Posterior vena cava (tissue), 2 donors: ENCODE measurements at regions not wholly inside any gene's neighbourhood (a gene's known extent, or its start where the extent isn't known, plus 50 kb on each side); places are given as distances from the start of the nearest gene placed in this dataset.

ENCODE experiments used
- DNase-seq: peaks from one replicate; pipeline ENCODE4 v3.0.0-alpha.2; 2020; ENCODE audit warnings: low spot score
- intact Hi-C, 2 donors: fragments of 100-400 bp; cut with DNase I; formaldehyde crosslinking; loops; one replicate each; pipeline versions ENCODE4 v1.14.1 to v1.14.2; 2022 to 2023
- donor health status: DM: yes; HTN: yes; CAD: no.
- donor health status: DM: yes; HTN: yes; CAD: no.

DNA sequence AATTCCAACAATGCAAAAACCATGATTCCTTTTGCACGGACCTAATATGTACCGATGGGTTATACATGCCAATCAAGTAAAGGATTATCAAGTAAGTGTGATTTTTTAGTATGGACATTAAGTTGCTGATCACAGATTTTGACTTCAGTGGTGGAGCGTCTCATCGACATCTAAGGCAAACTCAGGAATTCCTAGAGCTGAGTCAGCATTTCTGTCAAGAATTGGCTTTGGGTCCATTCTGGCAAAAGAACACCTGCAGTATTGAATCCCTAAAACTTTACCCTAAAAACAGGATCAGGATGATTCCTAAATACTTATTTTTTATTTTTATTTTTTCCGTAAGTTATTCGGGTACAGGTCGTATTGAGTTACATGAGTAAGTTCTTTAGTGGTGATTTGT is 83.6 kb downstream of the HPGD start:
- no peak for DNase-seq
- intact Hi-C loops, result no loop called here

DNA sequence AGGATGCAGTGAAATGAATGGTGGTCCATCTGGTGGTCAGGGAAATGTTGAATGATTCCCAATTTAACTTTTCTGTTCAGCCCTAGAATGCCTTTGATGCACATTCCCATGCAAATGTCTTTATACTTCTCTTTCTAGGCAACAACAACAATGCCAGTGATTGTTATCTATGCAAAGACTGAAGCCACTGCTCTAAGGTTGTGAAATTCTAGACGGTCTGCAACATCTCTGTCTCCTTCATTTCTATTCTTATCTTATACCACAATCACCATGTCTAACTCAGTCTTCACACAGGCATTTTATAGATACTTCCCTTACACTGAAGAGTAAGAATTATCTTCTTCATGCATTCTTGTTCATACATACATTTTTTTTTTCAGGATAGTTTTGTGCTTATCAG is 84.5 kb downstream of the HPGD start:
- no peak for DNase-seq
- intact Hi-C loops, result no loop called here

DNA sequence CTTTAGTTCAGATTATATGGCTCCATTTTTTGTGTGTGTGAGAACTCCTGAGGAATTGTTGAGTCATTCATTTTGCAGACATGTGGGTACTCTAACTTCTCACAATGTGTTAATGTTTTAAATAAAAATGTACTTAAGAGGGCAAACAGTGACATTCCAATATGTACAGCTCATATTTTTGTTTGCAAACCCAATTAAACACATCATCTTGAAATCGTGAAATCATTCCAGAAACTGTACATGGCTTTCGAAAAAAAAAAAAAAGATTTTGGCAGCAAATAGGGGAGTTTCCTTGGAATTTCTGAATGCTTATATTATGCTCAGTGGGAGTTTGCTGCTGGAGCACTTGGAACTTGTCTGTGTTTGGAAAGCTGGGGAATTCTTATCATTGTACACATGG is 85.0 kb downstream of the HPGD start:
- intact Hi-C loops, result no loop called here

DNA sequence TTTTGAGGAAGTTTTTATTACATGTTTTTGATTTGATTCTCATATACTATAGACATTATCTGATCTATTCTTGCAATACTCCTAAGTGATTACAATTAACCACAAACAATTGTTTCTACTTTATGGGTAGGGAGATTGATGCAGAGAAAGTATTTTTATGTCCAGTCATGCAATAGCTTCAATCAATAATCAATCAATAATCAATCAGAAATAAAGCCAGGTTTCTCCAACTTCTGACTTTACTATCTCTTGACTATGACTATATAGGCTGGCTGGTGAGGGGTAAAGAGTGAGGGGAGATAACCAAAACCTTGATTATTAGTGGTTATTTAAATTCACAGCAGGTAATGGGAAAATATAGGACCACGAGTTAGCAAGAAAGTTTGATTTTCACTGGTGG is 85.9 kb downstream of the HPGD start:
- intact Hi-C loops, result no loop called here
- DNase-seq, result no peak

More for the DNA sequence above, 85.0 kb downstream of the HPGD start:
- no peak for DNase-seq

DNA sequence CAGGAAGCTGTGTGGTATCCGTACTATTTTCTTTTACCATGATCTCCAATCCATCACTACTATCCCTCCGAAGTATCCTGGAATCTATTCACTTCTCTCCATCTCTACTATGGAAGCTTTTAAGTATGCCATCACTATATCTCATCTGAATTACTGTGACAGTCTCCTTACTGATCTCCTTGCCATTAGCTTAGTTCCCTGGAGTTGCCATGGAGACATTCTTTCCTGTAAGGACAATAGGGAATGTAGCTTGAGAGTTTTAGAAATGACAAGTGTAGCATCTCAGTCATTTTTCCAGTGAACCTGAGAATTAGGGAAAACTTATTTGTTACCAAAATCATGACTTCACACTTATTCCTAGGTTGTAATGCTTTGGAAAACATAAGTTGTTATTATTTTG is 86.3 kb downstream of the HPGD start:
- intact Hi-C loops, result no loop called here
- DNase-seq, result no peak

DNA sequence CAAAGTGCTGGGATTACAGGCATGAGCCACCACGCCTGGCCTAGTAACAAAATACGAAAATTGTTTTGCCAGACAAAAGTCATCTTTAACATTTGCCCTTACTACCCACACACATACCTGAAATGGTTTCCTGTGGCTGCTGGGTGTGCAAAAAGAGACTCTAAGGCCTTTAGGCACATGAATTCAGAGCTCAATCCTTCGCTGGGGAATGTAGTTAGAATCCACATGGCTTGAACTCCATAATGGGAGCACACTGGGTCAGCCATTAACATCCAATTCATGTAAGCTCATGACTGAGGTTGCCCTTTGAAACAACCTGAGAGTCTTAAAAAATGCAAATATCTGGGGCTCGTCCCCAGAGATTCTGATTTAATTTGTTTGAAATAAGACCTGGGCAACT is 87.8 kb downstream of the HPGD start:
- no peak for DNase-seq
- intact Hi-C loops, result no loop called here

DNA sequence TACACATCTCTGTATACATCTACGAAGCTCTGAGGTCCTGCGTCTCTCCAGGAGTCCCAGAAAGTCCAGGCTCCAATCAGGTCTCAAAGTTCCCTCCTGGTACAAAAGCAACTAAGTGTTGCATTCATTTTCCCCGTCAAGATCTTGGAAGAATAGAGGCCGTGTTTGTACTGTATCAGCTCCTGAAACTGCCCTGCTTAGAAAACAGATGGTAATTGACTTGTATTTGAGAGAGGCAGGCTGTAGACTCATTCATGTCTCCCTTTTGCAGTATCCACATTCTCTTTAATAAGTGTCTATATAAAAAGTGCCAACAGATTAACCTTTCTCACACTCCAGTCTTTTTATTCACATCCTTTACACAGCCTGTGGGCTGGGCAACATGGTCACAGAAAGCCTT is 91.7 kb downstream of the HPGD start:
- no peak for DNase-seq
- intact Hi-C loops, result no loop called here

DNA sequence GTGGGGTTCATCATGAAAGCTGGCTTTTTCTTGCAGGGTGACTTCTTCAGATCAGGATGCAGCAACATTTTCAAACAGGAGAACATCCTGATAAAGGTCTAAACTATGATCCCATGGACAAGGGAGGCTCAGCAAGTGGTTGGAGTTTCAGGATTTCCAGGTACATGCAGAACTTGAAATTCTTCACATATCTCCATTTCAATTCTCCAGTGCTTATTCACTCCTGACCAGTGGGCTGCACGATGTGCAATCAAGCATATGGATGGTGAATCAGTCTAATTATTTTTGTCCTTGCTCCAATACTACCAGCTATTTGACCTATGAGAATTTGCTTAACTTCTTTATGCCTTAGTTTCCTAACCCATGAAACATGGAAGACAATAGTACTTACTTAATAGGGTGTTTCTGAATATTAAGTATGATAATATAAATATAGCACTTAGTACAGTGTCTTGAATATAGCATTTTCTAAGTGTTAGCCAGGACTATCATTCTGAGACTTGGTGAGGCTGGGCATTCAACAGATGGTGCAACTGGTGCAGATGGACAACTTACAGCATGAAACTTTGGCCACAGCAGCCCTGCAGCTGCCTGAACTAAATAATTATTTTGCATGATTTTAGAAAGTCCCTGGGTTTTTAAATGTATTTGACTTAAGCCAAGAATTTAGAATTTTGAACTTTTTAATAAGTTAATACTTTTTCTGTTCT is 92.4 kb downstream of the HPGD start:
- intact Hi-C loops, result no loop called here
- no peak for DNase-seq

DNA sequence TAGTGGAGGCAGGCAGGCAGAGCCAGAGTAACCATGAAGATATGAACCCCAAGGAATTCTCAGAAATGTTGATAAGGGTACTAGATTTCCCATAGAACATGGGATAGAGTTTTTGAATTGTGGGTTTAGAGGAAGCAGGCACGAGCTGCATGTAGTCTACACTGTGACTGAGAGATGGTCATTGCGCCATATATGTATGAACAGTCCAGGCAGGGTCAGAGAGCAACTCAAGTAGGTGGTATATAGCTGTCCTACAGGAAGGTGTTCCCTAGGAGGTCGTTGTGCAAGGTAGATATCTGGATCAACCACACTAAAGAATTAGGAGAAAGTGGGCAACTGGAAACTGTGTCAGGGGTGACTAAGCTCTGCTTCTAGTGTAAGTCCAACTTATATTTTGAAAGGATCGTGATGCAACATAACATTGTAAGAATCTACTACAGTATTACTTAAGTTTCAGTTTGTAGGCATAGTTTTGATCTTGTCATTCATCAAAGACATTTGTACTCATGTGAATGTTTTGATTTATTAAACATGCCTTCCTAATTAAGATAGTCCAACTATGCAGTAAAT is 94.6 kb downstream of the HPGD start:
- no peak for DNase-seq
- intact Hi-C loops, result loop anchor here in 1 of 2 donors (1.0 kb wide), 1 partner anchor 27 kb away; no protein-coding TSS in a partner anchor

DNA sequence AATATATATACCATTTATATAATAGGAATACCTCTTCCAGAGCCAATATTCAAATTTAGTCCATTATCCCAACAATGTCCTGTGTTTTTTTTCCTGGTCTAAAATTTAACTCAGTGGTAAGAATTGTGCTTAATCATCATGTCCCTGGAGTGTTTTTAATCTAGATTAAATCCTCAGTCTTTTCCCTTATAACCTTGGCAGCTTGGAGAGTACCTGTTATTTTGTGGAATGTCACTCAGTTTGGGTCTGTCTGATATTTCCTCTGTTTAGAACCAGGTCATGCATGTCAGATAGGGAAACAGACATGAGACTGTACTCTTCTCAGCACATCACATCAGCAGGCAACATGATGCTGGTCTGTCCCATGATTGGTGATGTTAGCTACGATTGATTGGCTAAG is 96.6 kb downstream of the HPGD start:
- no peak for DNase-seq
- intact Hi-C loops, result no loop called here

DNA sequence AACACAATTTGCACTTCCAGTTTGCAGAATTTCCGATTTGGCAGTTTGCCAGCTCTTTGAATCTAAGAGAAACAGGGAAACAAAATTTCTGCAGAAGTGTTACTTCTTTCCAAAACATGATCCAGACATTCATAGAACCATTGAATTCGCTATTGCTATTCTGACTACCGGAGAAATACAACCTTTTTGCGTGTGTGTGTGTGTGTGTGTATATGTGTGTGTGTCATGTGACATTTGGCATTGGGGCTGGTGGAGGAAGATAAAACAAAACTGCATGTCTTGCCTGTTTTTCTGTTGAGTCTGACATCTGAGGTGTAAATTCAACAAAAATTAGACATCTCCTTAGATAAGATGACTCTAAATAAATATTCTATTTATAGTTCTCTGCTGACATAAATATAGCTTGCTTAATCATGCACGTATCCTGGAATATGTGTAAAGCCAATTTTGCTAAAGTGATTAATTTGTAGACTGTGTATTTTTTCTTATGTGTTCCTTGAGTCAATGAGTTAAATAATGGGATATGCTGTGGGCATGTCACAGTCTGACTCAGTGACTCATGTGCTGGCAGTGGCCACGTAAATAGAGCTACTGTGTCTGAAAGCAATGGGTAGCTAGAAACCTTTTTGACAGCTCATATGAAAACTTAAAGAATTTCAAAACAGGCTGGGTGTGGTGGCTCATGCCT is 98.9 kb downstream of the HPGD start:
- DNase-seq, result peak; percentile 80
- intact Hi-C loops, result no loop called here

DNA sequence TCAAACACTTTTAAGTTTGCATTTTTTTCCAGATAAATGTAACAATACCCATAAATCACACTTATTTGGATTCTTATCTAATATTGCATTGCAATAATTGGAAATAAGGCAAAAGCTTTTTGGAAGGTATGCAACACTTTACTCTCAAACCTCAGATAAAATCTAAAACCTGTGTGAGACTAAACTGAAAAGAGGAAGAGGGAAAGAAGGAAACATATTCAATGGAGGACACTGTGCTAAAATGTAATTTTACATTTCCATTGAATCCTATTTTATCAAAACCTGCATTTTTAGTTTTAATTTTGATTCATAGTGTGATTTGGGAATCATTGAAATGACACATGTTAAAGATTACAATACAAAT is 99.4 kb downstream of the HPGD start:
- DNase-seq, result no peak
- intact Hi-C loops, result no loop called here

DNA sequence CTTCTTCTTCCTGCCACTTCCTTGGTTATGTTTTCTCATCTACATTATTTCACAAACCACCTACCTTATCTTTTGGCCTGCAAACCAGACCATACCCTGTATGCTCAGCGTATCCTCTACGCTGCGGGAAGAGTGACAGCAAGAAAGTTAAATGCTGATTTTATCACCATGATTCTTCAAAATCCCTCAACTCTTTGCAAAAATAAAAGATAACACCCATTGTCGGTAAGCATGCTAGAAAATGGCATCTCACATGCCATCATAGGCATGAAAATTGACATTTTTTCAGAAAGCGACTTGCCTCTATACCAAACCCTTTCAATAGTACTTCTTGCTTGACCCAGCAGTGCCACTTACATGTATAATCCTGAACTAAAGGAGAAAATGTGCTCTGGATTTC is 102.0 kb downstream of the HPGD start:
- no peak for DNase-seq
- intact Hi-C loops, result no loop called here

DNA sequence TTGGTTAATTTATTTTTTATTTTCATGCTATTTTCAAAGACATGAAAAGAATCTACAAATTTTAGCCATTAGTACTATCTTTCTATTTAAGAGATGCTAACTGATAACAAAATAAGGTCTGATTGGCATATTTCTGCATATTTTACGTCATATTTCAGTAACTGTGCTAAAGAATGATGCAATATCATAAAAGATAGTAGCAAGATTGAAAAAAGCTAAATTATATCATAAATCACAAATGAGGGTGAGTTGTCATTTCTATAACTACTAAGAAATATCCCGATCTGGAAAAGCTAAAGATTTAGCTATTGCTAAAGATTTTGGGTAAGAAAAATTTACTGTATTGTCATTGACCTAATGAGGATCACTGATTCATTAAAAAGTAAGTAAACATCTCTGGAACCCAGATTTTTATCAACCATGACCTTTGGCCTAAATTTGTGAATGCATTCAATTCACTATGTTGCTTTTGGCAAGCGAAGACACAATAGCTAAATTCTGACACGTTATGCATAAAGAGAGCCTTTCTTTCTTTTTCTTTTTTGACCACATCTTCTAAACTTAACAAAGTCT is 103.6 kb downstream of the HPGD start:
- intact Hi-C loops, result no loop called here
- no peak for DNase-seq

DNA sequence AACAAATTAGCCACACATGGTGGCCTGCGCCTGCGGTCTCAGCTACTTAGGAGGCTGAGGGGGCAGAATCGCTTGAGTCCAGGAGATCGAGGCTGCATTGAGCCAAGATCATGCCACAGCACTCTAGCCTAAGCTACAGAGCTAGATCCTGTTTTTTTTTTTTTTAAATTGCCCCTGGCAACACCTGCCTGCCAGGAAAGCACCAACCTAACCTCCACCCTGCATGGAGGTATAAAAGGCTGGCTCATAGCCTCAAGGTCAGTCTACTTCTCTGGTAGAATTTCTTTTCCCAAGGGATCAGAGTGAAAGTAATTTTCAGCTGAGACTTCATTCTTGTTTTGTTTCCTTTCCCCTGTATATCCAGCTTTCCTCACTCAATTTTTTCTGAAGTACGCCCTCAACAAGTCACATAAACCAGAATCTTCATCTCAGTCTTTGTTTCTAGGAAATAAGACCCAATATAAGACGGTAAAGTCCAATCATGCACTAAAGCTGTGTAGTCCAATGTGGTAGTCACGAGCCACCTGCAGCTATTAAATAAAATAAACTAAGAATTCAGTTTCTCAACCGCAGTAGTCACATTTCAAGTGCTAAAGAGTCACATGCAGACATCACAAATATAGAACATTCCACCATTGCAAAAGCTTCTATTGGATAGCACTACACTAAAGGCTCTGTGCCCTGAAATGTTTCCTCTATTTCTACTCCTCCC is 113.3 kb downstream of the HPGD start:
- DNase-seq, result no peak
- intact Hi-C loops, result no loop called here

DNA sequence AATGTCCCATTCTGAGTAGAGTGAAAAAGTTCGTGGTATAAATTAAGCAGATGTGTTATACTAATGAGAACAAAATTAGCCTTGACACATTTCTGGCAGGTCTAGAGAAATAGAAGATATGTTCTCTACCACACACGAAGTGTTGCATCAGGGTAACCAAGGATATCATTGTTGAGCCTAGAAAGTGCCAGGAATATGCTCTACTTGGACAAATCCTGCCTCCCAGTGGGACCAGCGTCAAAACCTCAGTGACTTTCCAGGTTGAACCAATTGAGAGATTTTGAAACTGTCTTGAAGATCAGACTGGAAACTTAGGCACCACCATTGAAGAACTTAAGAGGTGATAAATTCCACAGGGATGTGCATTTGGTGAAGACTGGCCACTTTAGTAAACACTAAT is 115.9 kb downstream of the HPGD start:
- intact Hi-C loops, result no loop called here
- no peak for DNase-seq

DNA sequence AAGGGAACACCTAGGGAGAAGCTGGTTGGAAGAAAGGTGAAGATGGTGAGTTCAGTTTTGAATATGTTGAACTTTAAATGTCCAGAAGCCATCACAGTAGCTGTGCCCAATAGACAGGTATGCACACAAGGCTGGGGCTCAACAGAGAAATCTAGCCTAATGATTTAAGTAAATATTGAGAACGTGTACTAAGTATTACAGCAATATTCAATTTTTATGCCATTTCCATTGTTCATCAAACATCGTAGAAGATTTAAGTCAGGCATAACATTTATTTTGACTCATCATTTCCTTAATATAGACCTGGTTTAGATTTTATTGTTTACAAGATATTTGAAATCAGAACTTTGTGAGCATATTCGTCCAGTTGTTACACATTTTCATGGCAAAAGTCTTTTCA is 116.4 kb downstream of the HPGD start:
- intact Hi-C loops, result no loop called here
- DNase-seq, result no peak

DNA sequence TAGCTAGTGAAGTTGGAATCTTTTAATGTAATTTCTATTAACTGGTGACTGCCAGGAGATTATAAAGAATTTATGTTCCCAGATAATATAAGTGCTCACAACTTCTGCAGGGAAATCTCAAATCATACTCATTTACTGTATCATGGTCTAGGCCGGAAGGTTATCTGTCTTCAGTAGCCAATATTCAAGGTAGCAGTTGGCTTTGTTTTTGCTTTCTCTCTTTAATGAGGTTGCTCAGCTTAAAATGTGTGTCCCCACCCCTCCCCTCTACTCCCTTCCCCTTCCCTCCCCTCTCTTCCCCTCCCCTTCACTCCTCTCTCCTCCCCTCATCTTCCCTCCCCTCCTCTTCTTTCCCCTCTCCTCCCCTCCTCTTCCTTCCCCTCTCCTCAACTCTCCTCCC is 117.6 kb downstream of the HPGD start:
- DNase-seq, result no peak
- intact Hi-C loops, result no loop called here

DNA sequence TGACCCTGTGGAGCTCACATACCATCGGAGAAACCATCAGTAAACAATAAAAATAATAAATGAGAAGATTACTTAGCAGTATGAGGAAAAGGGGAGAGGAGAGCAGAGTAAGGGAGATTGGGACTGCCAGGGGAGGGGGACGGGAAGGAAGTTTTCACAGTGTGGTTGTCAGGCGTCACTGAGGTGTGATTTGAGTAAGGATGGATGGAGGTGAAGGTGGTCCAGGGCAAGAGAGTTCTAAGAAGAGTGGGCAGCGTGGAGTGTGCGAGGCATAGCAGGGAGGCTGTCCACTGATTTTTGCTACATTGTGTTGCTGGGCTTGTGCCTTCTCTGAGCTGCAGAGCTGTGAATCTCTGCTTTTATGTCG is 119.1 kb downstream of the HPGD start:
- no peak for DNase-seq
- intact Hi-C loops, result no loop called here

DNA sequence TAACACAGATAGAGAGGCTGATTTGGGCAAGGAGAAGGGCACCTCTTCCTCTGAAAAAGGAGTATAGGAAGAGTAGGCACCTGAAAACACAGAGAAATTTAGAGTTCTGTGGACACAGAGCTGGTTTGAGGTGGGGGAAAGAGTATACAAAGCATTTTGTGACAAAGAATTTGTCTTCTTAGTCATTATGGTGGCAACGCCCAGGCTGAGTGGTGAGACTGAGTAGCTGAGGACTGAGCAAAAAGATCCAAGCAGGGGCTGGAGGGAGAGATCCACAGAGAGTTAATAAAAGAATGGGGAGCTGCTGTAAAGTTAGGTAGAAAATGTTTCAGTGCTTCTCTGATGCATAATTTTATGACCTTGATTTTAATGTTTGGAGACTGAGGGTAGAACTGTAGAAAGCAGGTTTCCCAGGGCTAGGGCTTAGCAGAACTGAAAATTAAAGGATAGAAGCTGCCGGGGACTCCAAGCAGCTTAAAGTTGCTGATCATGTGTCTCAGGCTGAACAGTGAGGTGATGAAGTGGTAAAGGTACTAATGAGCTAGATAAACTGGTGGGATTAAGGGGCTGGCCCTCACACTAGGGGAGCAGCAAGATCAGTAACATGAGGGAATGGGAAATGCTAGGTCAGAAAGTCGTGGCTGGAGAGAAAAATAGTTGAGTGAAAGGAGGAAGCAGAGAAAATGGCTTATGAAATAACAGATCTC is 118.9 kb downstream of the CEP44 start:
- intact Hi-C loops, result no loop called here
- DNase-seq, result no peak
